SK-N-SH treated with all-trans-retinoic acid at 6 μM for 48 hours (cell line): ENCODE measurements at regions not wholly inside any gene's neighbourhood (a gene's known extent, or its start where the extent isn't known, plus 50 kb on each side); places are given as distances from the start of the nearest gene placed in this dataset.

Experiments
- PATZ1 ChIP-seq: fragments of 250-450 bp; sonication (Bioruptor Pico); IDR thresholded peaks from 2 replicates; pipeline ENCODE4 v1.8.0; 2020; ENCODE audit warnings: mild to moderate bottlenecking, moderate library complexity, borderline replicate concordance
- ZNF70 ChIP-seq: fragments of 450-650 bp; formaldehyde crosslinking; IDR thresholded peaks from 2 replicates; pipeline ENCODE4 v1.5.0; 2020; ENCODE audit warnings: mild to moderate bottlenecking, moderate library complexity

- TF ChIP-seq ZNF70 (no peak), PATZ1 (CRISPR knock-in tag) (no peak)
Measured at GRCh38 chr13:111654531-111654930, 334.1 kb downstream of the TEX29 start.
